Esophagus muscularis mucosa (tissue), 3 donors: ENCODE measurements at regions not wholly inside any gene's neighbourhood (a gene's known extent, or its start where the extent isn't known, plus 50 kb on each side); places are given as distances from the start of the nearest gene placed in this dataset.

Source experiments
- CTCF ChIP-seq, 3 experiments: fragments of 200-600 bp in 2 of 3; fragments of 450-650 bp in 1 of 3; sonication (generic) in 2 of 3; IDR thresholded peaks; one replicate each; pipeline ENCODE4 v1.5.1; 2017 to 2019; ENCODE audit warnings: antibody characterized with exemption in 3 of 3, mild to moderate bottlenecking in 2 of 3, moderate library complexity in 1 of 3
- POLR2AphosphoS5 ChIP-seq, 2 donors: sonication (generic); formaldehyde crosslinking; IDR thresholded peaks; one replicate each; pipeline ENCODE4 v1.6.1; 2017; ENCODE audit warnings: antibody characterized with exemption in 2 of 2

DNA sequence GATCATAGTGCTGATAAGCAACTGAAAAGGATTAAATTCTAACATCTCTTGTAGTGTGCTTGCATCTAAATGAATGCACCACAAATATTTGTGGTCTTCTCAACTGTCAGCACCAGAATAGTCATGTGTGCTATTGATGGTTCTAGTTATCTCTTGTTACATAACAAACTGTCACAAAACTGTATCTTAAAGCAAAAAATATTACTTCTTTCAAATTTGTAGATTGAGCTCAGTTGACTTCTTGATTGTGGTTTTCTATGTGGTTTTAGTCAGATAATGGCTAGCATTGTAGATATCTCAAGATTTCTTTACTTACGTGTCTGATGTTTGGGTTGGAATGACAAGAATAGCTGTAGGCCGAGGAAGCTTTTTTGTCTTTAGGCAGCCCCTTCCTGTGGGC, 431.3 kb downstream of the SLITRK6 start:
- TF ChIP-seq CTCF (IDR thresholded peaks at IDR 0.05) = no peak
- TF ChIP-seq POLR2AphosphoS5 (IDR thresholded peaks at IDR 0.05) = no peak
